Heart left ventricle (tissue), 16 donors: ENCODE measurements at regions not wholly inside any gene's neighbourhood (a gene's known extent, or its start where the extent isn't known, plus 50 kb on each side); places are given as distances from the start of the nearest gene placed in this dataset.

ENCODE experiments used
- ATAC-seq, 4 donors: fragments of 200-7000 bp; cut with Tn5 transposase; one replicate each; pipeline ENCODE4 v1.9.1; 2020 to 2022; ENCODE audit warnings: moderate library complexity in 4 of 4, mild to moderate bottlenecking in 3 of 4, moderate number of reproducible peaks in 1 of 4
- DNase-seq, 5 donors: peaks; one replicate each; pipeline ENCODE4 v3.0.0-alpha.2; 2020
- H3K27ac ChIP-seq, 12 donors: fragments of 200-600 bp; sonication (generic) in 4 of 12; one replicate each; pipeline versions ENCODE4 v1.5.0 to v1.8.0; 2016 to 2022; ENCODE audit warnings: mild to moderate bottlenecking in 2 of 12
- H3K27me3 ChIP-seq, 9 donors: fragments of 200-600 bp; sonication (generic) in 2 of 9; one replicate each; pipeline versions ENCODE4 v1.5.1 to v1.8.0; 2016 to 2022; ENCODE audit warnings: mild to moderate bottlenecking in 3 of 9
- H3K36me3 ChIP-seq, 9 donors: fragments of 200-600 bp; sonication (generic) in 2 of 9; one replicate each; pipeline versions ENCODE4 v1.5.0 to v1.8.0; 2018 to 2022; ENCODE audit warnings: mild to moderate bottlenecking in 2 of 9
- H3K4me1 ChIP-seq, 12 donors: fragments of 200-600 bp; sonication (generic) in 4 of 12; one replicate each; pipeline versions ENCODE4 v1.5.0 to v1.8.0; 2016 to 2022; ENCODE audit warnings: mild to moderate bottlenecking in 3 of 12
- H3K4me3 ChIP-seq, 12 donors: fragments of 200-600 bp; sonication (generic) in 4 of 12; one replicate each; pipeline versions ENCODE4 v1.5.0 to v1.8.0; 2017 to 2022; ENCODE audit warnings: mild to moderate bottlenecking in 9 of 12, moderate library complexity in 4 of 12
- H3K9me3 ChIP-seq, 12 donors: fragments of 200-600 bp; sonication (generic) in 4 of 12; one replicate each; pipeline versions ENCODE4 v1.5.0 to v1.8.0; 2016 to 2022; ENCODE audit warnings: mild to moderate bottlenecking in 1 of 12
- CTCF ChIP-seq, 12 donors: fragments of 200-600 bp; sonication (generic) in 4 of 12; IDR thresholded peaks; one replicate each; pipeline versions ENCODE4 v1.5.0 to v1.8.0; 2018 to 2022; ENCODE audit warnings: antibody characterized with exemption in 12 of 12, mild to moderate bottlenecking in 5 of 12
- POLR2A ChIP-seq, 2 donors: fragments of 450-650 bp; IDR thresholded peaks; one replicate each; pipeline ENCODE4 v1.6.1; 2017; ENCODE audit warnings: antibody characterized with exemption in 2 of 2, mild to moderate bottlenecking in 2 of 2, moderate library complexity in 2 of 2
- WGBS, 4 donors: extraction: QIAGEN DNeasy Blood & Tissue Kit in 2 of 4; methylation state at CpG; one replicate each; pipeline versions ENCODE4 v1.1.5 to v1.1.7; 2013 to 2018; 5-methylcytosine and 5-hydroxymethylcytosine counted together
- intact Hi-C, 10 donors: fragments of 100-400 bp; cut with DNase I; formaldehyde crosslinking; loops; one replicate each; pipeline versions ENCODE4 v1.11.1 to v1.14.2; 2022
- donor health status: ischemic (EF 13 %, LVEDD 7.1; RV severe dilation, severe dysfunction).
- donor health status: healthy with polysubstance abuse.
- donor health status: DM: no; HTN: yes; CAD: no.
- donor health status: DM: no; HTN: no; CAD: no.
- donor health status: ischemic (EF 25% LVEDD 6.9; RV normal size, moderate dysfunction).
- donor health status: ischemic (EF 25% LVEDD 5.7; RV mildly dilated, moderate dysfunction).
- donor health status: healthy.
- donor health status: DM: yes; HTN: yes; CAD: no.
- donor health status: ischemic (EF 35%, LVEDD 5.7; RV mildly dilated, moderate dysfunction).
- donor health status: nonischemic (EF 11% LVEDD 7.7; RV severe dilation, severe dysfunction).
- donor health status: DM: yes; HTN: yes; CAD: no.
- donor health status: PGD.
- donor health status: ischemic (EF 29% LVEDD 5.4; RV normal size, mild dysfunction).
- donor health status: nonischemic (EF 23%, LVEDD 6.1; RV moderate dilation, normal function).

- Histone ChIP-seq H3K27ac (no peak overlapping the region), H3K9me3 (no peaks in the 10 kb centered on the region), H3K4me1 (peaks cover 0 to 7% (median 0%) of the 10 kb centered on the region in 12 donors), H3K36me3 (no peaks in the 10 kb centered on the region), H3K27me3 (peaks cover 0 to 18% (median 6%) of the 10 kb centered on the region in 9 donors), H3K4me3 (no peak overlapping the region)
- DNase-seq (no peak), ATAC-seq (no peak)
- TF ChIP-seq POLR2A (IDR thresholded peaks at IDR 0.05) (no peak), CTCF (IDR thresholded peaks at IDR 0.05) (no peak)
- intact Hi-C loops = no loop called here
These were observed 66.1 kb upstream of the CTNNBL1 start for GRCh38 chr20:37627767-37628130.

GRCh38 chr20:37627060-37627766, 66.6 kb upstream of the CTNNBL1 start:
- peaks cover 0 to 21% (median 6%) of the 10 kb centered on the region in 9 donors for H3K27me3 ChIP-seq
- TF ChIP-seq POLR2A (IDR thresholded peaks at IDR 0.05) (no peak), CTCF (IDR thresholded peaks at IDR 0.05) (no peak)
- no peak overlapping the region for H3K27ac ChIP-seq
- H3K4me3 ChIP-seq = no peak overlapping the region
- no peaks in the 10 kb centered on the region for H3K9me3 ChIP-seq
- 14 to 24% (median 20%) methylated on average over 15 of the region's 15 CpGs for WGBS, 4 donors
- ATAC-seq (peak; percentile 51 to 79 (median 72)), DNase-seq (peak; percentile 18 to 68 (median 48))
- H3K4me1 ChIP-seq = peaks cover 0 to 7% (median 0%) of the 10 kb centered on the region in 12 donors
- no peaks in the 10 kb centered on the region for H3K36me3 ChIP-seq
- intact Hi-C loops = no loop called here

DNA sequence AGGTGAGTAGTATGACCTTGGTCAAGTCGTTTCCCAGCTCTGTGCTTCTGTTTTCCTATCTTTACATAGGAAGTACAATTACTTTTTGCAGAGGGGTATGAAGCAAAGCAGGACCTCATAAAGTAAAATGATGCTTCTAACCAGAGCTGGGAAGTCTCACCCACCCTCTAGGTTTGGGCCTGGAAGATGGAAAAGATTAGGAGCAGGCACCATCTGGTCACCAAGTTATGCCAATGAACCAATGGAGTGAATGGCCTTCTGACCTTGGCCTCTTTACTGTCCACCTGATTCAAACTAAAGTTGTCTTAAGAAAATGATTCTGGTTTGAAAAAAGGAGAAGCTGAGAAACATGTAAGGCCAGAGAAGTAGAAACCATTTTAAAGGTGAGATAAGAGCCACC, 68.9 kb upstream of the CTNNBL1 start:
- Histone ChIP-seq H3K4me3 (no peak overlapping the region), H3K9me3 (no peaks in the 10 kb centered on the region), H3K27me3 (peaks cover 0 to 36% (median 6%) of the 10 kb centered on the region in 9 donors), H3K4me1 (no peaks in the 10 kb centered on the region), H3K27ac (no peak overlapping the region), H3K36me3 (no peaks in the 10 kb centered on the region)
- DNase-seq (no peak), ATAC-seq (no peak)
- no peak for TF ChIP-seq CTCF (IDR thresholded peaks at IDR 0.05)
- no peak for TF ChIP-seq POLR2A (IDR thresholded peaks at IDR 0.05)
- intact Hi-C loops = no loop called here
- WGBS, 4 donors = 12 to 28% (median 20%) methylated on average over 1 of the region's 1 CpG

DNA sequence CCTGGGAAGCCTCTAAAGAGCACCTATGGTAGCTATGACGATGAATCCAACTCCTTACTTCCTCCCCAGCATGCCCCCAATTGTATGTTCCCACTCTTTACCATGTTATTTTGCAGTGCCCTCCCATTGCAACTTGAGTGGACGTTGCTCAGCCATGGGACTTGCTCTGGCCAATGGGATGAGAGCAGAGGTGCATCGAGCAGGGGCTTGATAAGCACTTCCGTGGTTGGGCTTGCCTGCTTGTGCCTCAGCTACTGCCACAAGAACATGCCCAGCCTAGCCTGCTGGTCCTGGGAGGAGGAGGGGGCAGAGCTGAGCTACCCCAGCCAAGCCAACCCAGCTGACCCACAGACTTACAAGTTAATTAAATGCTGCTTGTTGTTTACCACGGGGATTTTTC, 71.1 kb upstream of the CTNNBL1 start:
- TF ChIP-seq POLR2A (IDR thresholded peaks at IDR 0.05) (no peak), CTCF (IDR thresholded peaks at IDR 0.05) (no peak)
- H3K4me3 ChIP-seq = no peak overlapping the region
- ATAC-seq (no peak), DNase-seq (no peak)
- H3K27me3 ChIP-seq = peaks cover 0 to 33% (median 0%) of the 10 kb centered on the region in 9 donors
- H3K36me3 ChIP-seq = no peaks in the 10 kb centered on the region
- intact Hi-C loops = loop anchor here in 1 of 10 donors (2.0 kb wide), 1 partner anchor 60 kb away; no protein-coding TSS in a partner anchor
- no peak overlapping the region for H3K27ac ChIP-seq
- no peaks in the 10 kb centered on the region for H3K9me3 ChIP-seq
- H3K4me1 ChIP-seq = no peaks in the 10 kb centered on the region
- 19 to 36% (median 23%) methylated on average over 5 of the region's 5 CpGs for whole genome bisulfite sequencing, 4 donors
